ENCODE measurements at regions not wholly inside any gene's neighbourhood (a gene's known extent, or its start where the extent isn't known, plus 50 kb on each side); places are given as distances from the start of the nearest gene placed in this dataset.

DNA sequence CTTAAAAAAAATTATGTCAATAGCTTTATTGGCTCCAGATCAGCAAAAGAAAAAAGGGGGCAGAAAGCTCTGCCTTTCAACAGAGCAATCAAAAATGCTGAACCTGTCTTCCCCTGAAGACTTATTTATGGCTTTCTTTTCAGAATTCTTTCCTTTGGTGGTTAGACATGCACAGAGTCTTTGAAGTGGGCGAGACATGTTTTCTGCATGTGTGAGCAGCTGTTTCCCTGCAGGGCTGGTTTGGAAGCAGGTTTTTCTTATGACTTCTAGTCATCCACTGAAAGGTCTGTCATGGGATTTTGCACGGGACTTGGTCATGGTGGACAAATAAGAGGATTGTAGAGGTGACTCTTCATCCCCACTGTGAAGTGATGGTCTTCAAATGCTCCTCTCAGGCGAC lies 160.3 kb downstream of the VAPA start:
- TF ChIP-seq, protein P1, sequence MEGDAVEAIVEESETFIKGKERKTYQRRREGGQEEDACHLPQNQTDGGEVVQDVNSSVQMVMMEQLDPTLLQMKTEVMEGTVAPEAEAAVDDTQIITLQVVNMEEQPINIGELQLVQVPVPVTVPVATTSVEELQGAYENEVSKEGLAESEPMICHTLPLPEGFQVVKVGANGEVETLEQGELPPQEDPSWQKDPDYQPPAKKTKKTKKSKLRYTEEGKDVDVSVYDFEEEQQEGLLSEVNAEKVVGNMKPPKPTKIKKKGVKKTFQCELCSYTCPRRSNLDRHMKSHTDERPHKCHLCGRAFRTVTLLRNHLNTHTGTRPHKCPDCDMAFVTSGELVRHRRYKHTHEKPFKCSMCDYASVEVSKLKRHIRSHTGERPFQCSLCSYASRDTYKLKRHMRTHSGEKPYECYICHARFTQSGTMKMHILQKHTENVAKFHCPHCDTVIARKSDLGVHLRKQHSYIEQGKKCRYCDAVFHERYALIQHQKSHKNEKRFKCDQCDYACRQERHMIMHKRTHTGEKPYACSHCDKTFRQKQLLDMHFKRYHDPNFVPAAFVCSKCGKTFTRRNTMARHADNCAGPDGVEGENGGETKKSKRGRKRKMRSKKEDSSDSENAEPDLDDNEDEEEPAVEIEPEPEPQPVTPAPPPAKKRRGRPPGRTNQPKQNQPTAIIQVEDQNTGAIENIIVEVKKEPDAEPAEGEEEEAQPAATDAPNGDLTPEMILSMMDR (conservative IDR thresholded peaks at IDR 0.05; ENCODE audit: low read depth, low read length), result no peak
- TF ChIP-seq RAD21 (IDR thresholded peaks at IDR 0.05; ENCODE audit: low read length), result no peak
- TF ChIP-seq POLR2A (IDR thresholded peaks at IDR 0.05; ENCODE audit: low read depth, low read length), result no peak
- no peak for TF ChIP-seq MAFK (IDR thresholded peaks at IDR 0.05; ENCODE audit: low read depth, low read length)
- no peak for TF ChIP-seq MXI1 (IDR thresholded peaks at IDR 0.05; ENCODE audit: borderline replicate concordance, low read depth, low read length)
- no peak for TF ChIP-seq USF2 (IDR thresholded peaks at IDR 0.05; ENCODE audit: low read depth, low read length)
- no peak for TF ChIP-seq CEBPB (IDR thresholded peaks at IDR 0.05; ENCODE audit: low read depth, low read length)
- TF ChIP-seq FOS (IDR thresholded peaks at IDR 0.05; ENCODE audit: low read depth, low read length), result no peak

All from IMR-90 (cell line).